SIG-M5 treated with dmso at 0.1 percent for 504 hours (cell line): ENCODE measurements at regions not wholly inside any gene's neighbourhood (a gene's known extent, or its start where the extent isn't known, plus 50 kb on each side); places are given as distances from the start of the nearest gene placed in this dataset.
"Not testable (repeated sequence)": the region's sequence is repeated elsewhere in the genome, so short reads cannot be mapped to it uniquely, and the experiment has no call there.

Experiments
- DNase-seq: peaks from one replicate; lab custom pipeline; 2025; ENCODE audit not compliant: unreplicated experiment; lab: John Stamatoyannopoulos, UW

- DNase-seq: no peak
Measured at GRCh38 chr10:35882422-35883150, 240.5 kb upstream of the FZD8 start.

- no peak for DNase-seq
Measured at GRCh38 chr10:35881320-35881719, 239.2 kb upstream of the FZD8 start.

GRCh38 chr10:35876248-35876647 lies 234.2 kb upstream of the FZD8 start:
- DNase-seq: no peak

GRCh38 chr10:35875016-35875676 lies 233.1 kb upstream of the FZD8 start:
- no peak for DNase-seq

DNA sequence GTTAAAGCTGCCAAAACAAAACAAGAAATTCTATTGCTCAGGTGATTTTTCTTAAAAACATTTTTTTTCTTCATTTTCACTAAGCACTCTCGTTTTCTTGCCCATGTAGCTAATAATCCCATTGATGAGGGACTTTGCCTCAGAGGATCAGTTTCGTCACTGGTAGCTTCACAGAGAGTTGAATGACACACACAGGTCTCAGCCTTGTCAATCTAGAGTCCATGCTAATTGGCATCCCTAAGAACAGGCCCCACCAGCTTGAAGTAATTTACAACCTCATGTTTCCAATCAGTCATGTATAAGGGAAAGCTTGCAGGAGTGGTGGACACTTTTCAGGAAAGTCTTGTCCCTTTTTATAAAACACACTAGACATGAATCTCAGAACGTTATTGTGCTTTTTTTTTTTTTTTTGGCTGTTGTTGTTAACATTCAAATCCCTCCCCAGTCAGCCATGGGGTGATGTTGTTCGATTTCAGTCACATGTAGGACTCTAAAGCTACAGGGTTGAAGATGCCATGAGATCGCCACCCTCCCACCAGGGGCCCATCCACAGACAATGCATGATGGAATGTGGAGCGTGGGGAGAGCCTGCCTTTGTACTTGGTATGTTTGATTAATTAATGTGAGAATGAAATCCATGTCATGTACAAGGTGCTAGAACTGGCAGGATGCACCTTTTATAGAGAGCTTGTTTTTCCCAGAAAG lies 232.4 kb upstream of the FZD8 start:
- no peak for DNase-seq

- DNase-seq: no peak
Measured at GRCh38 chr10:35872671-35873070, 230.6 kb upstream of the FZD8 start.

DNA sequence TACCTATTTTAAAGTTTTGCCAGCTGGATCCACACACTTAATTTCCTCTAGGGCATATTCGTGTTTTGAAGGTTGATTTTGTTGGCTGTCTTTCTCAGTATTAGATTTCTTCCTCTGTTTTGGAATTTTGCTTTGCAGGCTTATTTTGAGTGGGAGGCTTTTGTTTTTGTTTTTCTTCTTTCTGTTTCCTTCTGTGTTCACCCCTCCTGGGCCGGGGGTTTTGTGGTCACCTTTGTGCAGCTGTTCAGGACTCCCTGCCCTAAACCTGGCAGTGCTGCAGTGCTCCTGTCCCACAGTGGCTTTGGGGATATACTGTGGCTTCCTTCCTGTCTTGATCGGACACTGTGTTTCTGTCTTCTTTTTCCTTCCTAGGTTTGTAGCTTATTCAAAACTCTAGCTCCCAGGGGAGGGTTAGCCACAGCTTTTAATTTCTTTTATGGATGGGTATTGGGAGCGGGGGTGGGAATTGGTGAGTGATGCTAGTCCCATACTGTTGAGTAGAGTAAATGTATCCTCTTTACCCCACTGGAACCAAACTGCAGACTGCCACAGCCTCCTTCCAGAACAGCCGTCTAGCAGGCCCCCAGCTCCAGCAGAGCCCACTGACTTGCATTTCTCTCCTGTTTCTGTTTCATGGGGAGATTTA lies 228.7 kb upstream of the FZD8 start:
- DNase-seq: no peak

DNA sequence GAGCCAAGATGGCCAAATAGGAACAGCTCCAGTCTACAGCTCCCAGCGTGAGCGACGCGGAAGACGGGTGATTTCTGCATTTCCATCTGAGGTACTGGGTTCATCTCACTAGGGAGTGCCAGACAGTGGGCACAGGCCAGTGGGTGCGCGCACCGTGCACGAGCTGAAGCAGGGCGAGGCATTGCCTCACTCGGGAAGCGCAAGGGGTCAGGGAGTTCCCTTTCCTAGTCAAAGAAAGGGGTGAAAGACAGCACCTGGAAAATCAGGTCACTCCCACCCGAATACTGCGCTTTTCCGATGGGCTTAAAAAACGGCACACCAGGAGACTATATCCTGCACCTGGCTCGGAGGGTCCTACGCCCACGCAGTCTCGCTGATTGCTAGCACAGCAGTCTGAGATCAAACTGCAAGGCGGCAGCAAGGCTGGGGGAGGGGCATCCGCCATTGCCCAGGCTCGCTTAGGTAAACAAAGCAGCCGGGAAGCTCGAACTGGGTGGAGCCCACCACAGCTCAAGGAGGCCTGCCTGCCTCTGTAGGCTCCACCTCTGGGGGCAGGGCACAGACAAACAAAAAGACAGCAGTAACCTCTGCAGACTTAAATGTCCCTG lies 216.7 kb upstream of the FZD8 start:
- not testable (repeated sequence) for DNase-seq

- no peak for DNase-seq
Measured at GRCh38 chr10:35857860-35858259, 215.8 kb upstream of the FZD8 start.

- no peak for DNase-seq
Measured at GRCh38 chr10:35855155-35855947, 213.3 kb upstream of the FZD8 start.

GRCh38 chr10:35854661-35855060 lies 212.6 kb upstream of the FZD8 start:
- DNase-seq: no peak

DNA sequence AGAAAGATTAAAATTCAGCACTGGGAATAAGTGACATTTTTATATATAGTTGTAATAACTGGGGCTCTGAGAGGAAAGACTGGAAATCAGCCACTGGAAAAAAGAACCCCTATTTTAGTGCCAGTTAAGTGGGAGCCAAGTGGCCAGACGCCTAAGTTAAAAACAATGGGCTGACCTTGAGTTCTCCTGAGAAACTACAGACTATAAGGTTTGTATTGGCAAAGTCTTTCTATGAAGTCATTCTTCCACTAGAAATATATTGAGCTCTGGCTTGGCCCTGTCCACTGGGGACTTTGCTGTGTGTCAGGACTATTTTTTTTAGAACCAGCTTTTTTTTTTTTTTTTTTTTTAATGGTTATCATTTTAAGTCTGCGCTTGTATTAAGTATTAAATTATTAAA lies 210.6 kb upstream of the FZD8 start:
- no peak for DNase-seq

DNA sequence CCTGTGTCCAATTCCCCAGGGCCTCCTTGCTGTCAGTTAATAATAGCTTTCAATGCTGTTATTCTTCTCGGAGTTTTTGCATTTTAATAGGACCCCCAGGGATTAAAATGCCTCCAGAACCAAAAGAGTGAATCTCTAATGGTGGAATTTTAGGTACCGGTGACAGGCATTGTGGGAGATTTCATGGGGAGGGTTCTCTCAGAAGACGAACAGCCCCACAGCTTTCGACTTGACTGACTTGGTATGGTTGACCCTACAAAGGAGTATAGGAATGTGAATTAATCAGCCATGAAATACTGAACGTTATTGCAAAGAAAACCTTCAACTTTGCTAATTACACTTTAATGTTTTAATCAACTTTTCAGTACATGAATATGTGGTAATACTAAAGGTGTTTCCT lies 206.3 kb upstream of the FZD8 start:
- DNase-seq: no peak

- no peak for DNase-seq
Measured at GRCh38 chr10:35844686-35845085, 202.6 kb upstream of the FZD8 start.

DNA sequence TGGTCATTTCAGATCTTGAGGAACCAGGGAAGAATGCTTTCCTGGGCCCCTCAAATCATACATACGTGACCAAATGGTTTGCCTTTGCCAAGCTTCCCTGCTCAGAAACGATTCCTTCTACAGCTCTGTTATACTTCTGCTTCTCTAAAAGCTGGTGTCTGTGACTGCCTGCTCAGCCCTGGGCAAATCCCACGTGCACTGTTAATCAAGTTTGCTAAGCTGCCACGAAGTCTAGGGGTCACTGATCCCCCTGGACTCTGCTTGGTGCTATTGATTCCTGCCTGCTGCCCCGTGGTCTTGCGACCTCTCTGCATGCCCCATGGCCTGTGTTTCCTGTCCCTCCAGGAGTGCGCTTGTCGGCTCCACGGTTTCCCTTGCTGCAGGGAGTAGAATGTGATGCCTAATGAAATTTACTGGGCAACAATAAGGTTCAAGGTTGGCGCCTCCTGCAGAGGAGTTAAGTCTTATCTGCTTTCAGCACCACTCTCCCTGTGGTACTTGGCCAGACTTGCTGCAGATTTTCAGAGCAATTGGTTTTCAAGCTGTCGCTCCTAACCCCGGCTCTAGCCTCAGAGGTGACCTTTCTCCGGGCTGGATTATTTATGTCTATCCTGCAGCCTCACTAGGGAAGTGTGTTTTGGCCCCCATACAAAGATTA lies 201.6 kb upstream of the FZD8 start:
- DNase-seq: no peak

GRCh38 chr10:35838054-35838453 lies 196.0 kb upstream of the FZD8 start:
- DNase-seq: no peak

GRCh38 chr10:35835545-35835944 lies 193.4 kb upstream of the FZD8 start:
- DNase-seq: no peak

GRCh38 chr10:35834877-35835494 lies 192.9 kb upstream of the FZD8 start:
- no peak for DNase-seq

GRCh38 chr10:35827783-35828182 lies 185.7 kb upstream of the FZD8 start:
- DNase-seq: no peak

- DNase-seq: no peak
Measured at GRCh38 chr10:35824704-35825103, 182.6 kb upstream of the FZD8 start.
